Fibroblast of lung (primary cell): ENCODE measurements at regions not wholly inside any gene's neighbourhood (a gene's known extent, or its start where the extent isn't known, plus 50 kb on each side); places are given as distances from the start of the nearest gene placed in this dataset.

Source experiments
- EZH2 ChIP-seq: IDR thresholded peaks from 2 replicates; pipeline ENCODE4 v1.5.1; 2012; ENCODE audit warnings: low read length, control low read depth, mild to moderate bottlenecking; ENCODE audit errors: missing control alignments
- TF ChIP-seq, protein P1 (sequence below), 2 donors: IDR thresholded peaks in 1 of 2; conservative IDR thresholded peaks in 1 of 2; 1 replicate in 1 of 2; 2 replicates in 1 of 2; pipeline ENCODE4 v1.5.1; 2011 to 2012; ENCODE audit warnings: low read length in 2 of 2, control low read depth in 1 of 2, inconsistent platforms in 1 of 2, low read depth in 1 of 2, mild to moderate bottlenecking in 1 of 2

DNA sequence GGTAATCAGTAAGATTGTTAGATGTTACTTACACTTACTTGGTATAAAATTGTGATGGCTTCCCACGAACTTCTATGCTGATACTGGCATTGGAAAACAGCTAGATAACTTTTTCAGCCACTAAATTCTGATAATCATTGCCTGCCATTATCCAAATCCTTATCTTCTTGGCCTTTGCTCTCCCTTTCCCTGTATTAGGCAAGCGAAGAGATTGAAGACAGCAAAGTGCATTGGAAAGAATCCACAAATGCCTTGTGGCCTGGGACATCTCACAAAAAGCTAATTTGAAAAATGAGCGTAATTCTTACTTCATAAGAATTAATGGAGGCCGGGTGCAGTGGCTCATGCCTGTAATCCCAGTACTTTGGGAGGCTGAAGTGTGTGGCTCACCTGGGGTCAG is 79.5 kb upstream of the MARCKS start:
- TF ChIP-seq, protein P1, sequence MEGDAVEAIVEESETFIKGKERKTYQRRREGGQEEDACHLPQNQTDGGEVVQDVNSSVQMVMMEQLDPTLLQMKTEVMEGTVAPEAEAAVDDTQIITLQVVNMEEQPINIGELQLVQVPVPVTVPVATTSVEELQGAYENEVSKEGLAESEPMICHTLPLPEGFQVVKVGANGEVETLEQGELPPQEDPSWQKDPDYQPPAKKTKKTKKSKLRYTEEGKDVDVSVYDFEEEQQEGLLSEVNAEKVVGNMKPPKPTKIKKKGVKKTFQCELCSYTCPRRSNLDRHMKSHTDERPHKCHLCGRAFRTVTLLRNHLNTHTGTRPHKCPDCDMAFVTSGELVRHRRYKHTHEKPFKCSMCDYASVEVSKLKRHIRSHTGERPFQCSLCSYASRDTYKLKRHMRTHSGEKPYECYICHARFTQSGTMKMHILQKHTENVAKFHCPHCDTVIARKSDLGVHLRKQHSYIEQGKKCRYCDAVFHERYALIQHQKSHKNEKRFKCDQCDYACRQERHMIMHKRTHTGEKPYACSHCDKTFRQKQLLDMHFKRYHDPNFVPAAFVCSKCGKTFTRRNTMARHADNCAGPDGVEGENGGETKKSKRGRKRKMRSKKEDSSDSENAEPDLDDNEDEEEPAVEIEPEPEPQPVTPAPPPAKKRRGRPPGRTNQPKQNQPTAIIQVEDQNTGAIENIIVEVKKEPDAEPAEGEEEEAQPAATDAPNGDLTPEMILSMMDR (conservative IDR thresholded peaks at IDR 0.05 in 1 of 2, IDR thresholded peaks at IDR 0.05 in 1 of 2; ENCODE audit: low read depth in 1 of 2, low read length in 2 of 2), result no peak
- no peak for TF ChIP-seq EZH2
